Osteoblast (primary cell): ENCODE measurements at regions not wholly inside any gene's neighbourhood (a gene's known extent, or its start where the extent isn't known, plus 50 kb on each side); places are given as distances from the start of the nearest gene placed in this dataset.

Experiments
- DNase-seq: peaks from one replicate; pipeline ENCODE4 v3.0.0; 2011; ENCODE audit warnings: low spot score, mixed read lengths; ENCODE audit not compliant: insufficient read length; ENCODE audit errors: missing footprints
- H2AFZ ChIP-seq: 2 replicates; pipeline ENCODE4 v1.6.0; 2011; ENCODE audit warnings: mild to moderate bottlenecking, low read length
- H3K27ac ChIP-seq: 2 replicates; pipeline ENCODE4 v1.5.1; 2011; ENCODE audit warnings: mild to moderate bottlenecking, low read depth, low read length, moderate library complexity
- H3K27me3 ChIP-seq: 2 replicates; pipeline ENCODE4 v1.6.0; 2012; ENCODE audit warnings: mild to moderate bottlenecking, control low read depth, inconsistent platforms, low read length, moderate library complexity; ENCODE audit not compliant: insufficient read depth
- H3K36me3 ChIP-seq: 2 replicates; pipeline ENCODE4 v1.5.1; 2011; ENCODE audit warnings: mild to moderate bottlenecking, low read length, control low read depth, moderate library complexity; ENCODE audit not compliant: insufficient read depth
- H3K4me1 ChIP-seq: 2 replicates; pipeline ENCODE4 v1.5.1; 2011; ENCODE audit warnings: mild to moderate bottlenecking, low read length, control low read depth, moderate library complexity; ENCODE audit not compliant: insufficient read depth
- H3K4me2 ChIP-seq: 2 replicates; pipeline ENCODE4 v1.6.0; 2011; ENCODE audit warnings: mild to moderate bottlenecking, low read length; ENCODE audit not compliant: insufficient read depth
- H3K4me3 ChIP-seq: fragments of 200-600 bp; sonication (generic); 3 replicates; pipeline ENCODE4 v1.5.1; 2012; ENCODE audit warnings: mild to moderate bottlenecking, low read length, inconsistent platforms; ENCODE audit not compliant: insufficient read depth
- H3K79me2 ChIP-seq: 2 replicates; pipeline ENCODE4 v1.6.0; 2012; ENCODE audit warnings: mild to moderate bottlenecking, low read length, control low read depth, inconsistent platforms; ENCODE audit not compliant: insufficient read depth
- H3K9me3 ChIP-seq: 2 replicates; pipeline ENCODE4 v1.5.1; 2011; ENCODE audit warnings: low read depth, low read length, control low read depth
- H4K20me1 ChIP-seq: 2 replicates; pipeline ENCODE4 v1.6.0; 2012; ENCODE audit warnings: mild to moderate bottlenecking, low read length, control low read depth; ENCODE audit not compliant: insufficient read depth
- TF ChIP-seq, protein P1 (sequence below): IDR thresholded peaks from 2 replicates; pipeline ENCODE4 v1.5.1; 2011; ENCODE audit warnings: mild to moderate bottlenecking, low read depth, low read length, moderate library complexity; ENCODE audit errors: extremely low read depth

DNA sequence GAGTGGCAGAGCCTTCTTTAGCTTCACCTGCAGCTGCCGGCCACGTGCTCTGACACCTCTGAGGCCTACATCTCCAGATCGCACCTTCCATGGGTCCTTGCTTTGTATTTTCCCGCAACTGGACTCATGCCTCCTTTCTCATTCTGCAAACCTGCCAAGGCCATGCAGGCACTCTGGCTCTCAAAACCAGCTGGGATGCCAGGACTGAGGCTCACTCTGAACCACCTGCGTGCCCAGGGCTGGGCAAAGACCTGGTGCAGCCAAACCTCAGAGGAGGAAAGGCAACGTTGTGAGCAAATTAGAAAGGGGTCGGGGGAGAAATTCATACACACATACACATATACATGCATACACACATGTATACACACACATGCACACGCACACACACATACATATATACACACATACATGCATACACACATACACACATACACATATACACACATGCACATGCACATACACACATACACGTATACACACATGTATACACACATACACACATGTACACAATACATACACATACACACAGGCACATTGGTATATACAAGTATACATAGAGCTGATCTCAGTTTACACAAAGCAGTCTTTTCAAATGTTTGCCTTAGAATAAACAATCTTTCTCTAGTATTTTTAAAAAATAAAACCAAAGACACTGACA is 125.2 kb downstream of the RTP5 start:
- Histone ChIP-seq H3K4me1 (no peaks in the 10 kb centered on the region), H3K36me3 (no peaks in the 10 kb centered on the region), H2AFZ (no peak overlapping the region), H4K20me1 (no peaks in the 10 kb centered on the region), H3K4me2 (no peak overlapping the region), H3K27ac (no peak overlapping the region), H3K9me3 (no peaks in the 10 kb centered on the region), H3K79me2 (no peaks in the 10 kb centered on the region), H3K27me3 (peaks cover 1% of the 10 kb centered on the region), H3K4me3 (no peak overlapping the region)
- TF ChIP-seq, protein P1, sequence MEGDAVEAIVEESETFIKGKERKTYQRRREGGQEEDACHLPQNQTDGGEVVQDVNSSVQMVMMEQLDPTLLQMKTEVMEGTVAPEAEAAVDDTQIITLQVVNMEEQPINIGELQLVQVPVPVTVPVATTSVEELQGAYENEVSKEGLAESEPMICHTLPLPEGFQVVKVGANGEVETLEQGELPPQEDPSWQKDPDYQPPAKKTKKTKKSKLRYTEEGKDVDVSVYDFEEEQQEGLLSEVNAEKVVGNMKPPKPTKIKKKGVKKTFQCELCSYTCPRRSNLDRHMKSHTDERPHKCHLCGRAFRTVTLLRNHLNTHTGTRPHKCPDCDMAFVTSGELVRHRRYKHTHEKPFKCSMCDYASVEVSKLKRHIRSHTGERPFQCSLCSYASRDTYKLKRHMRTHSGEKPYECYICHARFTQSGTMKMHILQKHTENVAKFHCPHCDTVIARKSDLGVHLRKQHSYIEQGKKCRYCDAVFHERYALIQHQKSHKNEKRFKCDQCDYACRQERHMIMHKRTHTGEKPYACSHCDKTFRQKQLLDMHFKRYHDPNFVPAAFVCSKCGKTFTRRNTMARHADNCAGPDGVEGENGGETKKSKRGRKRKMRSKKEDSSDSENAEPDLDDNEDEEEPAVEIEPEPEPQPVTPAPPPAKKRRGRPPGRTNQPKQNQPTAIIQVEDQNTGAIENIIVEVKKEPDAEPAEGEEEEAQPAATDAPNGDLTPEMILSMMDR: no peak
- no peak for DNase-seq

DNA sequence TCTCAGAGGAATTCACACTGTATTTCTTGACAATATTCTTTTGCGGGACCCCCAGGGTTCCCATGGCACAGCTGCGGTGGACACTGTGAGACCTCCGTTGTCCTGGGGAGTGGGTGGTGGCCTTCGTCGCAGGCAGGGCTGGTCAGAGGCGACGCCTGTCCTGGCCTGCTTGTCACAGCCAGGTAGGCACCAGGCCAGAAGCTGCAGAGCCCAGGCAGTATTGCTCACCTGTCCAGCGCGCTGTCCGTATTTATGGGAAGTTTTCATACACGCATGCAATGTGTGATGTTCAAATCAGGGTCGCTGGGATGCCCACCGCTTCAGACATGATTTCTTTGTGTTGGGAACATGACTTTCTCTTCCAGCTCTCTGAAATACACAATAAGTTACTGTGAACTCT is 126.6 kb downstream of the RTP5 start:
- Histone ChIP-seq H3K4me2 (no peak overlapping the region), H3K27ac (no peak overlapping the region), H3K36me3 (no peaks in the 10 kb centered on the region), H3K4me3 (no peak overlapping the region), H3K4me1 (no peaks in the 10 kb centered on the region), H3K27me3 (peaks cover 6% of the 10 kb centered on the region), H2AFZ (no peak overlapping the region), H3K79me2 (no peaks in the 10 kb centered on the region), H3K9me3 (no peaks in the 10 kb centered on the region), H4K20me1 (no peaks in the 10 kb centered on the region)
- TF ChIP-seq, protein P1: no peak
- no peak for DNase-seq

DNA sequence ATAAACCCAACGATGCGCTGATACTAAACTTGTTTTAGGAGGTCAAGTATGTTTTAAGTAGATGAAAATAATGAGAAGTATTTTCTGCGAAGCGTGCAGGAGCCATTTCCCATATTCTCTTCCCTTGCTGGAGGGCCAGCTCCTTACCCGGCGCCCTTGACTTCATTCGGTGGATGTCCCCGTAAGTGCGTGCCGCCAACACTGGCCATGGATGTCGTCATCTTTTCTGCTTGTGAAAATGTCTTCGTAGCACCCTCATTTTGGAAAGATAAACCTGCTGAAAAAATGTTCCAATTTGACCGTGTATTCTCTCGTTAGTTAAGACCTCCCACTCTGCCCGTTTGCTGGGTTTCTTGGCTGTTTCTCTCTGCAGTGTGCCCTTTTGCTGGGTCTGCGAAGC is 127.5 kb downstream of the RTP5 start:
- Histone ChIP-seq H3K4me1 (no peaks in the 10 kb centered on the region), H3K79me2 (no peaks in the 10 kb centered on the region), H4K20me1 (no peaks in the 10 kb centered on the region), H3K27me3 (peaks cover 6% of the 10 kb centered on the region), H2AFZ (no peak overlapping the region), H3K4me3 (no peak overlapping the region), H3K36me3 (no peaks in the 10 kb centered on the region), H3K4me2 (no peak overlapping the region), H3K27ac (no peak overlapping the region), H3K9me3 (no peaks in the 10 kb centered on the region)
- TF ChIP-seq, protein P1: no peak
- no peak for DNase-seq

DNA sequence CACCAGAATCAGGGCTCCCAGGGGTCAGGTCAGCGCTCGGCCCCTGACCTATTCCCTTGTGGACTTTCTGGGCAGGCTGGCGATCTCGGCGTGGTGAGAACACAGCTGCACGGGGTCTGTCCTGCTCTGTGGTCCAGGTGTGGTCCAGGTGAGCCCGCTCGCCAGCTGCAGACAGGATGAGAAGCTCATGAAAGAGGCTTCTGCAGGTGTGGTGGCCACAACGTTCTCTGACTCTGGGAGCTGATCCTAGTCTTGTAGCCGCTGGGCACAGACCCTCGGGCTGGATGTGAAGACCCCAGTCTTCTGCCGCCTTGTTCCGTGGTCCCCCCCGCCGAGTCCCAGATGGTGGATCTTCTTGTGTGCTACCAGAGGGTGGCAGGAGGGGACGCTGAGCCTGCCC is 129.7 kb downstream of the RTP5 start:
- H3K27me3 ChIP-seq: peaks cover 6% of the 10 kb centered on the region
- H3K9me3 ChIP-seq: no peaks in the 10 kb centered on the region
- TF ChIP-seq, protein P1: no peak
- H3K4me3 ChIP-seq: no peak overlapping the region
- H2AFZ ChIP-seq: no peak overlapping the region
- no peak overlapping the region for H3K27ac ChIP-seq
- DNase-seq: no peak
- no peaks in the 10 kb centered on the region for H3K4me1 ChIP-seq
- no peaks in the 10 kb centered on the region for H3K79me2 ChIP-seq
- H3K4me2 ChIP-seq: no peak overlapping the region
- no peaks in the 10 kb centered on the region for H4K20me1 ChIP-seq
- H3K36me3 ChIP-seq: no peaks in the 10 kb centered on the region
